ENCODE measurements at regions not wholly inside any gene's neighbourhood (a gene's known extent, or its start where the extent isn't known, plus 50 kb on each side); places are given as distances from the start of the nearest gene placed in this dataset.

- Histone ChIP-seq H3K27ac (no peak overlapping the region), H3K27me3 (no peaks in the 10 kb centered on the region), H3K4me3 (no peak overlapping the region), H3K9me3 (peaks cover 9 to 14% of the 10 kb centered on the region in 2 donors), H3K4me1 (no peaks in the 10 kb centered on the region), H3K36me3 (no peaks in the 10 kb centered on the region)
- TF ChIP-seq POLR2AphosphoS5 (IDR thresholded peaks at IDR 0.05) (no peak), POLR2A (IDR thresholded peaks at IDR 0.05) (no peak), CTCF (IDR thresholded peaks at IDR 0.05) (no peak)
- intact Hi-C loops (cut with DNase I; ENCODE audit: low total_unique reads) = no loop called here
- DNase-seq (ENCODE audit: low spot score in 2 of 2) = no peak
These were observed 755.5 kb downstream of the SLITRK5 start for GRCh38 chr13:88426661-88427060.

GRCh38 chr13:88429862-88430261 lies 758.7 kb downstream of the SLITRK5 start:
- no peak for TF ChIP-seq POLR2AphosphoS5 (IDR thresholded peaks at IDR 0.05)
- TF ChIP-seq CTCF (IDR thresholded peaks at IDR 0.05) = no peak
- no peak for TF ChIP-seq POLR2A (IDR thresholded peaks at IDR 0.05)
- peaks cover 9 to 20% of the 10 kb centered on the region in 2 donors for H3K9me3 ChIP-seq
- H3K27ac ChIP-seq = no peak overlapping the region
- H3K4me1 ChIP-seq = no peaks in the 10 kb centered on the region
- intact Hi-C loops (cut with DNase I; ENCODE audit: low total_unique reads) = no loop called here
- no peaks in the 10 kb centered on the region for H3K27me3 ChIP-seq
- no peaks in the 10 kb centered on the region for H3K36me3 ChIP-seq
- H3K4me3 ChIP-seq = no peak overlapping the region
- DNase-seq (ENCODE audit: low spot score in 2 of 2) = no peak

GRCh38 chr13:88434953-88435352 lies 763.8 kb downstream of the SLITRK5 start:
- Histone ChIP-seq H3K36me3 (no peaks in the 10 kb centered on the region), H3K4me3 (no peak overlapping the region), H3K27ac (no peak overlapping the region), H3K4me1 (no peaks in the 10 kb centered on the region), H3K27me3 (no peaks in the 10 kb centered on the region), H3K9me3 (peaks cover 0 to 9% of the 10 kb centered on the region in 2 donors)
- DNase-seq (ENCODE audit: low spot score in 2 of 2) = no peak
- TF ChIP-seq POLR2A (IDR thresholded peaks at IDR 0.05) = no peak
- TF ChIP-seq CTCF (IDR thresholded peaks at IDR 0.05) = no peak
- no peak for TF ChIP-seq POLR2AphosphoS5 (IDR thresholded peaks at IDR 0.05)
- intact Hi-C loops (cut with DNase I; ENCODE audit: low total_unique reads) = no loop called here

GRCh38 chr13:88436974-88437373 lies 765.8 kb downstream of the SLITRK5 start:
- intact Hi-C loops (cut with DNase I; ENCODE audit: low total_unique reads) = no loop called here
- Histone ChIP-seq H3K4me3 (no peak overlapping the region), H3K9me3 (peaks cover 0 to 9% of the 10 kb centered on the region in 2 donors), H3K27me3 (no peaks in the 10 kb centered on the region), H3K4me1 (no peaks in the 10 kb centered on the region), H3K27ac (no peak overlapping the region), H3K36me3 (no peaks in the 10 kb centered on the region)
- TF ChIP-seq POLR2A (IDR thresholded peaks at IDR 0.05) (no peak), POLR2AphosphoS5 (IDR thresholded peaks at IDR 0.05) (no peak), CTCF (IDR thresholded peaks at IDR 0.05) (no peak)
- DNase-seq (ENCODE audit: low spot score in 2 of 2) = no peak

- Histone ChIP-seq H3K4me3 (no peak overlapping the region), H3K27me3 (no peaks in the 10 kb centered on the region), H3K36me3 (no peaks in the 10 kb centered on the region), H3K4me1 (no peaks in the 10 kb centered on the region), H3K27ac (no peak overlapping the region), H3K9me3 (no peaks in the 10 kb centered on the region)
- no peak for DNase-seq (ENCODE audit: low spot score in 2 of 2)
- intact Hi-C loops (cut with DNase I; ENCODE audit: low total_unique reads) = no loop called here
- TF ChIP-seq POLR2AphosphoS5 (IDR thresholded peaks at IDR 0.05) (no peak), CTCF (IDR thresholded peaks at IDR 0.05) (no peak), POLR2A (IDR thresholded peaks at IDR 0.05) (no peak)
These were observed 779.3 kb downstream of the SLITRK5 start for GRCh38 chr13:88450515-88450914.
